ENCODE measurements at regions not wholly inside any gene's neighbourhood (a gene's known extent, or its start where the extent isn't known, plus 50 kb on each side); places are given as distances from the start of the nearest gene placed in this dataset.
"Not testable (repeated sequence)": the region's sequence is repeated elsewhere in the genome, so short reads cannot be mapped to it uniquely, and the experiment has no call there.

- TF ChIP-seq CTCF (conservative IDR thresholded peaks at IDR 0.05); ZFX (IDR thresholded peaks at IDR 0.05): not testable (repeated sequence)
Measured at GRCh38 chr9:30942852-30943251, 1441.6 kb upstream of the ACO1 start.

Data from C4-2B (cell line).